Trophoblast cell (in vitro differentiated cells and primary cell): ENCODE measurements at regions not wholly inside any gene's neighbourhood (a gene's known extent, or its start where the extent isn't known, plus 50 kb on each side); places are given as distances from the start of the nearest gene placed in this dataset.

Experiments
- DNase-seq, 2 donors: peaks; one replicate each; pipeline ENCODE4 v3.0.0-alpha.2; 2016
- H2AFZ ChIP-seq: 2 replicates; pipeline ENCODE4 v1.6.1; 2013; ENCODE audit warnings: low read length, moderate library complexity, mild to moderate bottlenecking; ENCODE audit not compliant: insufficient read depth, poor library complexity
- H2AK5ac ChIP-seq: 2 replicates; pipeline ENCODE4 v1.6.1; 2013; ENCODE audit warnings: mild to moderate bottlenecking, low read length
- H2BK120ac ChIP-seq: 2 replicates; pipeline ENCODE4 v1.6.1; 2013; ENCODE audit warnings: low read length, mild to moderate bottlenecking, moderate library complexity; ENCODE audit not compliant: insufficient read depth, poor library complexity
- H2BK12ac ChIP-seq: 2 replicates; pipeline ENCODE4 v1.6.1; 2013; ENCODE audit warnings: mild to moderate bottlenecking, low read length, moderate library complexity
- H2BK5ac ChIP-seq: 2 replicates; pipeline ENCODE4 v1.6.1; 2013; ENCODE audit warnings: low read length, low read depth, moderate library complexity, mild to moderate bottlenecking; ENCODE audit not compliant: poor library complexity
- H3K14ac ChIP-seq: 2 replicates; pipeline ENCODE4 v1.6.1; 2013; ENCODE audit warnings: mild to moderate bottlenecking, low read length
- H3K18ac ChIP-seq: 2 replicates; pipeline ENCODE4 v1.6.1; 2013; ENCODE audit warnings: mild to moderate bottlenecking, low read length
- H3K23ac ChIP-seq: 2 replicates; pipeline ENCODE4 v1.6.1; 2013; ENCODE audit warnings: low read length
- H3K27ac ChIP-seq: 2 replicates; pipeline ENCODE4 v1.5.1; 2013; ENCODE audit warnings: low read depth, mild to moderate bottlenecking, inconsistent platforms, low read length, moderate library complexity
- H3K27me3 ChIP-seq: 2 replicates; pipeline ENCODE4 v1.6.1; 2013; ENCODE audit warnings: inconsistent platforms, mild to moderate bottlenecking, low read length, moderate library complexity; ENCODE audit not compliant: insufficient read depth
- H3K36me3 ChIP-seq, 2 experiments: 1 replicate in 1 of 2; 2 replicates in 1 of 2; pipeline ENCODE4 v1.6.1; 2013; ENCODE audit warnings: low read length in 2 of 2, mild to moderate bottlenecking in 2 of 2, moderate library complexity in 1 of 2; ENCODE audit not compliant: insufficient read depth in 2 of 2, control insufficient read depth in 1 of 2
- H3K4ac ChIP-seq: 2 replicates; pipeline ENCODE4 v1.6.1; 2013; ENCODE audit warnings: low read depth, mild to moderate bottlenecking, low read length, moderate library complexity
- H3K4me1 ChIP-seq, 2 experiments: 1 replicate in 1 of 2; 2 replicates in 1 of 2; pipeline ENCODE4 v1.6.1; 2013; ENCODE audit warnings: low read length in 2 of 2, mild to moderate bottlenecking in 2 of 2, moderate library complexity in 1 of 2; ENCODE audit not compliant: insufficient read depth in 2 of 2, control insufficient read depth in 1 of 2
- H3K4me2 ChIP-seq: 2 replicates; pipeline ENCODE4 v1.6.1; 2013; ENCODE audit warnings: inconsistent platforms, mild to moderate bottlenecking, low read length, moderate library complexity
- H3K4me3 ChIP-seq: 2 replicates; pipeline ENCODE4 v1.5.1; 2013; ENCODE audit warnings: mild to moderate bottlenecking, low read depth, low read length, inconsistent platforms
- H3K79me1 ChIP-seq: one replicate; pipeline ENCODE4 v1.6.1; 2013; ENCODE audit warnings: low read length
- H3K79me2 ChIP-seq: 2 replicates; pipeline ENCODE4 v1.6.1; 2013; ENCODE audit warnings: low read length, mild to moderate bottlenecking; ENCODE audit not compliant: control insufficient read depth, insufficient read depth, poor library complexity
- H3K9ac ChIP-seq: 2 replicates; pipeline ENCODE4 v1.6.1; 2013; ENCODE audit warnings: mild to moderate bottlenecking, low read length
- H3K9me3 ChIP-seq: 2 replicates; pipeline ENCODE4 v1.6.1; 2013; ENCODE audit warnings: low read depth, mild to moderate bottlenecking, control low read depth, inconsistent platforms, low read length; ENCODE audit not compliant: insufficient read depth
- H4K12ac ChIP-seq: 2 replicates; pipeline ENCODE4 v1.6.1; 2013; ENCODE audit warnings: low read depth, mild to moderate bottlenecking, low read length, moderate library complexity
- H4K8ac ChIP-seq: 2 replicates; pipeline ENCODE4 v1.6.1; 2013; ENCODE audit warnings: low read depth, mild to moderate bottlenecking, low read length, moderate library complexity
- H4K91ac ChIP-seq: one replicate; pipeline ENCODE4 v1.6.1; 2013; ENCODE audit warnings: low read depth, mild to moderate bottlenecking, low read length, moderate library complexity
- WGBS: extraction: QIAGEN DNeasy Blood & Tissue Kit; methylation state at CpG from one replicate; pipeline ENCODE4 v1.1.7; 2013; ENCODE audit warnings: missing lambda C conversion rate; ENCODE audit not compliant: insufficient read length, insufficient coverage; ENCODE audit errors: extremely low coverage; 5-methylcytosine and 5-hydroxymethylcytosine counted together

DNA sequence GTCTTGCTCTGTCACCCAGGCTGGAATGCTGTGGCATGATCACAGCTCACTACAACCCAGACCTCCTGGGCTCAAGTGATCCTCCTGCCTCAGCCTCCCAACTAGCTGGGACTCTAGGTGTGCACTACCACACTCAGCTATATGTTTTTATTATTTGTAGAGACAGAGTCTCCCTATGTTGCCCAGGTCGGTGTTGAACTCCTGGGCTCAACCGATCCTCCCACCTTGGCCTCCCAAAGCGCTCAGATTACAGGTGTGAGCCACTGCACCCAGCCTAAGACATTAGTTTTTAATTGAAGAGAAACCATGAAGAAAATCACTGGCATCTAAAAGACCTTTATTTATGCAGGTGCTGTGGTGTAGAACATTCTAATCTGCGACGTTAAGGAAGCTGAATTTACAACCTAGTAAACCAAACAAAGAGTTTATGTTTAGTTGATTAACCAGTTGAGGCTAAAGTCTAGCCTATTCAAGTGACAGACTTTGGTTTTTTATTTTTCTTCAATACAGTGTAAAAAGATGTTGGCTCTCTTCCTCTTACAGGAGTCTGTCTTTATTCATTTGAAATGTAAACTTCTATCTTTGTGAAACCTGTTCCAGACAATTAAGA, 52.5 kb upstream of the NBL1 start:
- no peak overlapping the region for H3K14ac ChIP-seq
- no peak overlapping the region for H3K9ac ChIP-seq
- no peak overlapping the region for H3K27ac ChIP-seq
- no peaks in the 10 kb centered on the region for H3K36me3 ChIP-seq
- H4K12ac ChIP-seq, result no peak overlapping the region
- no peak overlapping the region for H2BK5ac ChIP-seq
- H2AFZ ChIP-seq, result no peak overlapping the region
- WGBS, result no CpG with 5 or more reads among the region's 5 CpGs
- no peak overlapping the region for H2AK5ac ChIP-seq
- H3K4ac ChIP-seq, result no peak overlapping the region
- peaks cover 6% of the 10 kb centered on the region for H3K79me1 ChIP-seq
- no peak overlapping the region for H2BK120ac ChIP-seq
- no peaks in the 10 kb centered on the region for H3K79me2 ChIP-seq
- H3K9me3 ChIP-seq, result no peaks in the 10 kb centered on the region
- H2BK12ac ChIP-seq, result no peak overlapping the region
- H3K27me3 ChIP-seq, result no peaks in the 10 kb centered on the region
- no peaks in the 10 kb centered on the region for H3K4me1 ChIP-seq
- H3K4me3 ChIP-seq, result no peak overlapping the region
- H3K18ac ChIP-seq, result no peak overlapping the region
- no peak overlapping the region for H3K4me2 ChIP-seq
- no peak overlapping the region for H3K23ac ChIP-seq
- no peak overlapping the region for H4K8ac ChIP-seq
- no peak for DNase-seq
- H4K91ac ChIP-seq, result no peak overlapping the region

DNA sequence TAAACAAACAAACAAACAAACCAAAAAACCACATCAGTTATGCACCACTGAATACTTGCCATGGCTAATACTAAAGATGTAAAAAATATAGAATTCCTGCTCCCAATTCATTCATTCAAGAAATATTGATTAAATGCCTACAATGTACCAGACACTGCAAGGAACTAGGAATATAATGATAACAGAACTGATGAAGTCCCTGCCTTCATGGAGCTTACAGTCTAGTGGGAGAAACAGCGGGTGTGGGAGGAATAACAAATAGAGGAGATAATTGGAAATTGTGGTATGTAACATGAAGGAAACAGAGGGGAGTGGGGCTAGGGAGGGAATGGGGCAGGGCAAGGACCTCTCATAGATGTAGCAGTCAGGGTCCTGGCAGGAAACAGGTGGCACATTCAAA, 58.6 kb upstream of the NBL1 start:
- no peak overlapping the region for H3K9ac ChIP-seq

DNA sequence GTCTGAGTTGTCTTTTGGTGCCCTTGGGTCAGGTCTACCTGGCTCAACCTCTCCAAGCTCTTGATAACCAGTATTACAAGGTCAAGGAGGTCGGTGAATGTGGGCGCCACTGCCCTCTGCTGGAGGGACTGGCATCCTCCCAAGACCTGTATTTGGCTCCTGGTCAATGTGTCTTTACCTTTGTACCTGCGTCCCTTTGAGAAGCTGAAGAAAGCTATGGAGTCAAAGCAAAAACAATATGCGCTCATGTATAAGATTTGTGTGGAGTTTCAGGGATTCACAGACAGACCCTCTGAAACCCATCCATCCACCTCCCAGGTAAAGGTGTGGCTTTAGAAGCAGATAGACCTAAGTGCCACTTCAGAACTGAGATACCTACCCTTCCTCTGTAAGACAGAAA, 61.8 kb upstream of the NBL1 start:
- Histone ChIP-seq H3K4me1 (no peaks in the 10 kb centered on the region), H4K12ac (no peak overlapping the region), H3K36me3 (no peaks in the 10 kb centered on the region), H3K18ac (no peak overlapping the region), H3K23ac (no peak overlapping the region), H2BK12ac (no peak overlapping the region), H3K9ac (no peak overlapping the region), H3K79me1 (no peaks in the 10 kb centered on the region), H3K14ac (no peak overlapping the region), H2AFZ (no peak overlapping the region), H3K4me3 (no peak overlapping the region), H4K91ac (no peak overlapping the region), H2BK120ac (no peak overlapping the region), H3K4ac (no peak overlapping the region), H2BK5ac (no peak overlapping the region), H3K79me2 (no peaks in the 10 kb centered on the region), H4K8ac (no peak overlapping the region), H3K9me3 (no peaks in the 10 kb centered on the region), H3K4me2 (no peak overlapping the region), H2AK5ac (no peak overlapping the region), H3K27ac (no peak overlapping the region), H3K27me3 (no peaks in the 10 kb centered on the region)
- no CpG with 5 or more reads among the region's 4 CpGs for WGBS
- peak; percentile 78 to 89 for DNase-seq

More for the DNA sequence above, 58.6 kb upstream of the NBL1 start:
- WGBS, result no CpG with 5 or more reads among the region's 1 CpG
- no peak overlapping the region for H3K4me2 ChIP-seq
- H3K4ac ChIP-seq, result no peak overlapping the region
- no peak overlapping the region for H2BK5ac ChIP-seq
- H2AK5ac ChIP-seq, result no peak overlapping the region
- H3K4me3 ChIP-seq, result no peak overlapping the region
- H3K79me2 ChIP-seq, result no peaks in the 10 kb centered on the region
- no peak overlapping the region for H2BK120ac ChIP-seq
- no peak overlapping the region for H2BK12ac ChIP-seq
- no peak overlapping the region for H3K18ac ChIP-seq
- H3K23ac ChIP-seq, result no peak overlapping the region
- no peak overlapping the region for H4K12ac ChIP-seq
- H3K14ac ChIP-seq, result no peak overlapping the region
- no peaks in the 10 kb centered on the region for H3K79me1 ChIP-seq
- no peaks in the 10 kb centered on the region for H3K9me3 ChIP-seq
- no peak overlapping the region for H4K8ac ChIP-seq
- H2AFZ ChIP-seq, result no peak overlapping the region
- no peak for DNase-seq
- no peak overlapping the region for H3K27ac ChIP-seq
- no peak overlapping the region for H4K91ac ChIP-seq
- H3K36me3 ChIP-seq, result no peaks in the 10 kb centered on the region
- H3K27me3 ChIP-seq, result no peaks in the 10 kb centered on the region
- H3K4me1 ChIP-seq, result no peaks in the 10 kb centered on the region

DNA sequence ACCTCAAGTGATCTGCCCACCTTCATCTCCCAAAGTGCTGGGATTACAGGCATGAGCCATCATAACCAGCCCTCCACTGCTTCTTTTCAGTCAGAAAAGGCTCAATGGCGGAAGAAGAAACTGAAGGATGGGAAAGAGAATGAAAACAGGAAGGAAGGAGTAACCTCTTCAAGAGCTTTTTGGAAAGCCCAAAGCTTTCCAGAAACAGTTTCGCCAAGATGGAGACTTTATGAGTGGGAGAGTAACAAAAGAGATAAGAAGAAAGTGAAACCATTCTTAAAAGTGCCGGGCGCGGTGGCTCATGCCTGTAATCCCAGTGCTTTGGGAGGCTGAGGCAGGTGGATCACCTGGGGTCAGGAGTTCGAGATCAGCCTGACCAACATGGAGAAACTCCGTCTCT, 62.7 kb upstream of the NBL1 start:
- H3K4ac ChIP-seq, result no peak overlapping the region
- no peak overlapping the region for H2BK120ac ChIP-seq
- no peak overlapping the region for H3K4me3 ChIP-seq
- H4K8ac ChIP-seq, result no peak overlapping the region
- no peak overlapping the region for H4K12ac ChIP-seq
- no peak overlapping the region for H4K91ac ChIP-seq
- no peak overlapping the region for H3K4me2 ChIP-seq
- no peaks in the 10 kb centered on the region for H3K9me3 ChIP-seq
- no peak overlapping the region for H2AK5ac ChIP-seq
- H2AFZ ChIP-seq, result no peak overlapping the region
- no peak overlapping the region for H3K23ac ChIP-seq
- no peaks in the 10 kb centered on the region for H3K36me3 ChIP-seq
- no peak for DNase-seq
- H3K14ac ChIP-seq, result no peak overlapping the region
- no peak overlapping the region for H3K9ac ChIP-seq
- no peak overlapping the region for H3K18ac ChIP-seq
- no peaks in the 10 kb centered on the region for H3K79me1 ChIP-seq
- H3K27me3 ChIP-seq, result no peaks in the 10 kb centered on the region
- H3K4me1 ChIP-seq, result no peaks in the 10 kb centered on the region
- H3K79me2 ChIP-seq, result no peaks in the 10 kb centered on the region
- H2BK12ac ChIP-seq, result no peak overlapping the region
- no CpG with 5 or more reads among the region's 7 CpGs for WGBS
- H2BK5ac ChIP-seq, result no peak overlapping the region
- no peak overlapping the region for H3K27ac ChIP-seq
